ENCODE measurements at regions not wholly inside any gene's neighbourhood (a gene's known extent, or its start where the extent isn't known, plus 50 kb on each side); places are given as distances from the start of the nearest gene placed in this dataset.
A peak's percentile ranks its signal among the peaks of the same experiment; 100 is the strongest.
"Not testable (repeated sequence)": the region's sequence is repeated elsewhere in the genome, so short reads cannot be mapped to it uniquely, and the experiment has no call there.

GRCh38 chr9:42656789-42657188 lies 473.3 kb downstream of the SPATA31A6 start:
- DNase-seq (ENCODE audit: low read depth), result not testable (repeated sequence)

DNA sequence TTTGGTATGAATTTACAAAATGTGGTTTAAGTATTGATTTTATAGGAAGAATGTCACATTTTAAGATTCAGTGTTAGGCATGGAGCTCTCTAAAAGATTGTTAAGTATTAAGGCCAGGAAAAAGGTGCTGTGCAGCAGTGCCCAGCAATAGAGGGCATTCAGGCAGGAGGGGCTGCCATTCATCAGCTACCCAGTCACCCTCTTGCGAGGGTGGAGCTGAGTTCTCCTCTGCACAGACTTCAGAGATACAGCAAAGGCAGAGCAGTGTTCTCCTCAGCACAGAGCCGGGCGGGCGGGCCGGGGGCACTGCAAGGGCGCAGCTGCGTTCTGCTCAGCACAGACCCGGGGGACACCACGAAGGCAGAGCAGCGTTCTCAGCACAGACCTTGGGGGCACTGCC lies 474.0 kb downstream of the SPATA31A6 start:
- DNase-seq (ENCODE audit: low read depth), result not testable (repeated sequence)

DNA sequence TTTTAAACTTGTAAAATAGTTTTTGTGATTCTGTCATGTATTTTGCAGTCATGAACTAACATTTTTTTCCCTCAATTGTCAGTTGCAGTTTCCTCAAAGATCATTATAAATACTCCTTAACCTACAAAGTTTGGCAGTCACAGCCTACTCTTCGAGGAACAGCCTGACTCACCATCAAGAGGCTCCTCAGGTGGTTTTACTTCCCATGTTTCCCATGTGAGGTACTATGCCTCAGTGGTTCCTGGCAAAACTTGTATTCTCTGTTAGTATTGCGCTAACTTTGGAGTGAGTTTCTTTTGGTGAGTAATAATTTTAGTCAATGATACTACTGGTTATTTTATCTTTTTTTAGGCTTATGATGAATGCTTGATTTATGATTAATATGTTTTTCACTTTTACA lies 513.7 kb downstream of the SPATA31A6 start:
- DNase-seq (ENCODE audit: low read depth), result not testable (repeated sequence)

GRCh38 chr9:42702890-42703289 lies 519.4 kb downstream of the SPATA31A6 start:
- DNase-seq (ENCODE audit: low read depth), result not testable (repeated sequence)

- DNase-seq (ENCODE audit: low read depth), result not testable (repeated sequence)
These were observed 541.7 kb downstream of the SPATA31A6 start for GRCh38 chr9:42724841-42725835.

DNA sequence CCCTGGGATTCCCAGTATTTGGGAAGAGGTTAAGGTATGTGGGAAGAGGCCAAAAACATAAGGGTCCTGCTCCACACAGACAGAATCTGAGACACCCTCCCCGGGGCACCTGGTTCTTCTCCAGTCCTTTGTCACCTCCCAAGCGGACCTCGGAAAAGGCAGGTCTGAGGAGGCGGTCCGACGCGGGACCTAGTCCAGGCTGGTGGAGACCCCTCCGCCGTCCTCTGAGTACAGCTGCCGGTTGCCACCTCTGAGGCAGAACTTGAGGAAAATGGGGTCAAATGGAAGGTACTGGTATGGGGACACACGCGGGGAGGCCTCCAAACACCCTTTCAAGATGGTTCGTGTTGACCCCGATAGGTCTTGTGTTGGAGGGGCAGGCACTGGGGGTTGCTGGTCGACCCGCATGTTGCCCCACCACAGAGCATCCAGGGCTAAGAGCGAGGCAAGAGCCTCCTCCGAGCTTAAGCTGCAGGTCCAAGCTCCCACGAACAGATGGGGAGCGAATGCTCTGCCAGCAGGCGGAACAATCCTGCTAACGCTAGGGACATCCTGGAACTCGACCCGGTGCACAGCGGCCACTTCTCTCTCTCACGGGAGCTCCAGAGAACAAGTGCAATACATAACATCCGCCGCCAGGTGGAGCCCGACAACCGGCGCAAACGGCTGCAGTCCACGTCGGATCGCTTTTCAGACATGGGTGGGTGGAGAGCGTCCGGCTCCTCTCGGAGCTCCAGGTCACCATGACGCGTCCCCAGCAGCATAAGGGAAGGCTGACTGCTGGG lies 559.8 kb downstream of the SPATA31A6 start:
- DNase-seq (ENCODE audit: low read depth), result peak; percentile 41

DNA sequence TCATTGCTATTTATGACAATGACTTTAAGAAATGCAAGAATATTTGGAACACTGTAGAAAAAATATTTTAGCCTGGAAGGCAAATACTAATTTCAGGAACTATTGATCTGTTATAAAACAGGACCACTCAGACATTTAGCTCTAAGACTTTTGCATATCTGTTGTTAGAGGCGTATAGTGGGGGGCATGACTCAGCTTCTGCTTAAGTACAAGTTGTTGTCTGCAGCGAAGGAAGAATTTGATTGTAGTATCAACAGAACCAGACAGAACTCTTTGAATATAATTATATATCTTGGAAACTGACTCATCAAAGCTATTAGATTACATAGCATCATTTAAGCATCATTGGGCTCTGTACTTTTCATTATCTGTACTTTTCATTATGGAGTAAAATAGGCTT lies 573.8 kb downstream of the SPATA31A6 start:
- DNase-seq (ENCODE audit: low read depth), result not testable (repeated sequence)

DNA sequence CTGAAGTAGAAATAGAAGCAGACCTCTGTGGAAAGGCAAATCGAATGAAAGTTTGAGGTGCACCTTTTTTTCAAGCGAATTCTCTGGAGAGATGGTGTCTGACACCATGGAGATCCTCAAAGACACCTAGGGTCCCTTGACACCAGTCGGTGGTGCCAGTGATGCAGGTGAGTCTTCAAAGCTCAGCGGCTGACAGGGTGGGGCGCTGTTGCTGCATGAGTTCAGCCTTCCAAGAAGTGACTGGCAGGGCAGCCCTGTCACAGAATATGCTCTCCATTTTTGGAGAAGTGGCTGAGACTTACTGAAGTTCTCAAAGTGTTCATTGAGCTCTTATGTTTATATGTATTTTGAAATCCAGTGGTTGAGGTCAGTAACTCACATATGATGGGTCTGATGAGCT lies 575.9 kb downstream of the SPATA31A6 start:
- not testable (repeated sequence) for DNase-seq (ENCODE audit: low read depth)

DNA sequence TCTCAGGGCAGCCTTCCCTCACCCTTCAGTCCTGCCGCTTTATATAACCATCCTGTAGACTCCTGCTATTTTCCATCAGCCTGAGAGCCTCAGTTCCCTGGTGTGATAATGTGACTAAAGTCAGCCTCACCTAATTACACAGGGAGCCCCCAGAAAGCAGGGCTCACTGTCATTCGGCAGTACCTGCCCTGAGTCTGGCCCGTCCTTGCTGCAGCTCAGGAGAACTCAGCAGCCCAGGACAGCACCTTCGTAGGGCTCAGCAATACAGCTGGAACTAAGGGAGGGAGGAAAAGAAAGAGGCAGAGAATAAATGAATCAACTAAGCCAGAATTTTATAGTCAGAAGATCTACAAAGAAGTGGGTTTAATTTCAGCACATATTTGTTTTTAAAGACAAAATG lies 598.7 kb downstream of the SPATA31A6 start:
- DNase-seq (ENCODE audit: low read depth), result not testable (repeated sequence)

GRCh38 chr9:42792725-42793124 lies 609.3 kb downstream of the SPATA31A6 start:
- DNase-seq (ENCODE audit: low read depth), result not testable (repeated sequence)

- DNase-seq (ENCODE audit: low read depth), result not testable (repeated sequence)
These were observed 615.1 kb downstream of the SPATA31A6 start for GRCh38 chr9:42798571-42798970.

- not testable (repeated sequence) for DNase-seq (ENCODE audit: low read depth)
These were observed 619.3 kb downstream of the SPATA31A6 start for GRCh38 chr9:42802716-42803115.

GRCh38 chr9:42806674-42807073 lies 623.2 kb downstream of the SPATA31A6 start:
- not testable (repeated sequence) for DNase-seq (ENCODE audit: low read depth)

- DNase-seq (ENCODE audit: low read depth), result not testable (repeated sequence)
These were observed 638.0 kb downstream of the SPATA31A6 start for GRCh38 chr9:42821468-42821867.

DNA sequence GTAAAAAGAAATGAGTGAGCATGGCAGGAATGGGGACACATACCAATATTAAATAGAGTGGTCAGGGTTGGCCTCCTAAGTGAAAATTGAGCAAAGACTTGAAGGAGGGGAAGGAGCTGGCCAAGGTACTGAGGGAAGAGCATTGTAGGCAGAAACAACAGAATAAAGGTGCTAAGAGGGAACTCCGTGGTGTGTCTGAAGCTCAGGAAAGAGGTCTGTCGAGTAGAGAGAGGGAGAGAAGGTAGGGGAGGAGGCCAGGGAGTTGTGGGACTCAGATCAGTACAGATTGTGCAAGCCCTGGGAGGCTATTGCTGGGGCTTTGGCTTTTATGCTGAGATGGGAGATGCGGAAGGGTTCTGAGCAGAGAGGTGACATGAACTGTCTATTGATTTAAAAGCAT lies 664.7 kb downstream of the SPATA31A6 start:
- DNase-seq (ENCODE audit: low read depth), result not testable (repeated sequence)

DNA sequence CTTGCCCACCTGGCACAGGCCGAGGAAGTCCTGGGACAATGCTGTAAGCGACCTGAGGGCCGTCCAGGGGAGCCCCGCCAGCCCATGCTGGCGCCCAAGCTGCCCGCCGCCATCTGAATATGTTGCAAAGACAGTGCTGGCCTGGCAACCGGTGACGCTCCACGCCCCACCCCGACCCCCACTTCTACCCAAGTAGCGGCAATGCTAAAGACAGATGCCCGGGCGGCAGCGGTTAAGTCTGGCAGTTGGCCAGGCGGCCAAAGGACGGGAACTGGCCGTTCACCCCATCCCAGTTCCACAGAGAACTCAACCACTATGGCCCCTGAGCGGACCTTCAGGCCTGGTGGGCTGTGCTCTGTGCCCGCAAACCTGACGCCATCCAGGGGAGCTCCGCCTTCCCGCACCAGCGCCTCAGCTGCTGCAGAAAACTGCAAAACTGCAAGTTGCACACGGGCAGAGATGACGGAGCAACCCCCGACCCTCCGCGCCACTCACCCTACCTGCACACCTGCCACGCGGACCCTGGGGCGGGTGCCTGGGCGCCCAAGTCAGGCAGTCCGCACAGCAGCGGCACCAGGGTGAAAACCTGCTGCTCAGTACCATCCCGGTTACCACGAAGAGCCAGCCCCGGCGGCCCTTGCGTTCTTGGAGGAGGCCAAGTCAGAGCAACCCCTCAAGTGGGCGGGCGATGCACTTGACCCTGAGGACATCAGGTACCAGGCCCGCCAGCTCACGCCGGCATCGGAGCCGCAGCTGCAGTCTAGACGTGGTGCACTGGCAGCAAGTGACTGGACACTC lies 667.6 kb downstream of the SPATA31A6 start:
- DNase-seq (ENCODE audit: low read depth), result not testable (repeated sequence)

- not testable (repeated sequence) for DNase-seq (ENCODE audit: low read depth)
These were observed 668.2 kb downstream of the SPATA31A6 start for GRCh38 chr9:42851701-42852100.

DNA sequence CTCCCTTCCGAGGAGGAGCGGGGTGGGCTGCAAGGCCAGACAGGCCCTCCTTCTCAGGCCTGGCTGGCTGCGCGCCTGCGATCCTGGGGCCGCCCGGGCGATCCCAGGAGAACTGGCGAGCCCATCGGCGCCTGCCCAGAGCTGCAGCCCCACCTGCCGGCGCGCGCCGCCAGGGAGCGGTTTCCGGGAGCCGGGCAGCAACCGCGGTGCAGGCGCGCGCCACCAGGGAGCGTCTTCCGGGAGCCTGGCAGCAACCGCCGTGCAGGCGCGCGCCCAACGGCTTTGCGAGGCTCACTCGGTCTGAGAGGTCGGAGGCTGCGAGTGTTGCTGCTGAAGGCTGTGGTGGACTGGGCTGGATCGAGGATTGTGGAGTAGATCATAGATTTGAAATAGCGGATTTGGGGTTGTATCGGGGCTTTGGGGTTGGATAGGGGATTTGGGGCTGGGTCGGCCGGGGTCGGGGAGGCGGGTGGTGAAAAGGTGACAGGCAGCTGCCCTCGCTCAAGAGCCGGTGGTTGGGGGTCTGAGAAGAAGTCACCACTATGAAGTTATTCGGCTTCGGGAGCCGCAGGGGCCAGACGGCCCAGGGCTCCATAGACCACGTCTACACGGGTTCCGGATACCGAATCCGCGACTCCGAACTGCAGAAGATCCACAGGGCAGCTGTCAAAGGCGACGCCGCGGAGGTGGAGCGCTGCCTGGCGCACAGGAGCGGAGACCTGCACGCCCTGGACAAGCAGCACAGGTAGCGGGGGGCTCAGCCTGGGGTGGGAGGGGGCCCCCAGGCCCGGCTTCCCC lies 668.9 kb downstream of the SPATA31A6 start:
- DNase-seq (ENCODE audit: low read depth), result not testable (repeated sequence)

DNA sequence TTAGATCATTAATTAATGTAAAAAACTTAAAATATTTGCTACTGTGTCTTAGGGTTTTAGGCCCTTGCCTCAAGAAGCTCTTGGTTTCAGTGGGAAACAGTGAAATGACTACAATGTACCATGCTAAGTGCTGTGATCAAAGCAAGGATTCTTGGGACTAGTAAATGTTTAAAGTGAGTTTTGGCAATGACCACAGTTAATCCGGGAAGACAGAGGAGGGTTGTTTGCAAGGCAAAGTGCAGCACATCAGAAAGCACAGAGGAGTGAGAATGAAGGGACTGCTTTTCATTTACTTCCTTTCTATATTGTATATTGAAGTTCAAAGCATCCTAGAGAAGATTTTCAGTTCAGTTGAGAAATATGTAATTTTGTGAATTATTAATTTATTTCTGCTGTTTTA lies 676.7 kb downstream of the SPATA31A6 start:
- not testable (repeated sequence) for DNase-seq (ENCODE audit: low read depth)

GRCh38 chr9:42862465-42862864 lies 679.0 kb downstream of the SPATA31A6 start:
- not testable (repeated sequence) for DNase-seq (ENCODE audit: low read depth)
